Cerebellar cortex (tissue), 1 donor: ENCODE measurements at regions not wholly inside any gene's neighbourhood (a gene's known extent, or its start where the extent isn't known, plus 50 kb on each side); places are given as distances from the start of the nearest gene placed in this dataset.
"Not testable (repeated sequence)": the region's sequence is repeated elsewhere in the genome, so short reads cannot be mapped to it uniquely, and the experiment has no call there.

Source experiments
- DNase-seq: peaks from one replicate; pipeline ENCODE4 v3.0.0-alpha.2; 2015; ENCODE audit warnings: low spot score

- DNase-seq = no peak
These were observed 357.5 kb upstream of the FAM47C start for GRCh38 chrX:36650622-36651021.

- DNase-seq = no peak
These were observed 324.7 kb upstream of the FAM47C start for GRCh38 chrX:36683507-36683906.

GRCh38 chrX:36684053-36684452, 324.1 kb upstream of the FAM47C start:
- no peak for DNase-seq

GRCh38 chrX:36721990-36722389, 286.2 kb upstream of the FAM47C start:
- no peak for DNase-seq

- no peak for DNase-seq
These were observed 254.6 kb upstream of the FAM47C start for GRCh38 chrX:36753602-36754001.

GRCh38 chrX:36787752-36788151, 220.4 kb upstream of the FAM47C start:
- DNase-seq = no peak

GRCh38 chrX:36803151-36803550, 205.0 kb upstream of the FAM47C start:
- no peak for DNase-seq

GRCh38 chrX:36804066-36804465, 204.1 kb upstream of the FAM47C start:
- no peak for DNase-seq

- no peak for DNase-seq
These were observed 163.3 kb upstream of the FAM47C start for GRCh38 chrX:36844857-36845256.

GRCh38 chrX:36847496-36847895, 160.7 kb upstream of the FAM47C start:
- no peak for DNase-seq

GRCh38 chrX:36849407-36849806, 158.8 kb upstream of the FAM47C start:
- DNase-seq = no peak

GRCh38 chrX:36856849-36857248, 151.3 kb upstream of the FAM47C start:
- no peak for DNase-seq

- DNase-seq = no peak
These were observed 148.9 kb upstream of the FAM47C start for GRCh38 chrX:36859231-36859630.

GRCh38 chrX:36861601-36862000, 146.6 kb upstream of the FAM47C start:
- peak; percentile 2 for DNase-seq

- DNase-seq = peak; percentile 12
These were observed 141.0 kb upstream of the FAM47C start for GRCh38 chrX:36867143-36867542.

- DNase-seq = no peak
These were observed 139.6 kb upstream of the FAM47C start for GRCh38 chrX:36868592-36868991.

GRCh38 chrX:36869457-36869856, 138.7 kb upstream of the FAM47C start:
- no peak for DNase-seq

- DNase-seq = no peak
These were observed 110.5 kb upstream of the FAM47C start for GRCh38 chrX:36897690-36898089.

- DNase-seq = no peak
These were observed 109.9 kb upstream of the FAM47C start for GRCh38 chrX:36898301-36898700.

GRCh38 chrX:36904561-36904960, 103.6 kb upstream of the FAM47C start:
- DNase-seq = not testable (repeated sequence)

- peak; percentile 12 for DNase-seq
These were observed 99.1 kb upstream of the FAM47C start for GRCh38 chrX:36908801-36909675.

GRCh38 chrX:36909676-36910030, 98.5 kb upstream of the FAM47C start:
- DNase-seq = no peak

GRCh38 chrX:36913551-36913950, 94.6 kb upstream of the FAM47C start:
- no peak for DNase-seq

- no peak for DNase-seq
These were observed 91.2 kb upstream of the FAM47C start for GRCh38 chrX:36916941-36917340.
